Natural killer cell (primary cell): ENCODE measurements at regions not wholly inside any gene's neighbourhood (a gene's known extent, or its start where the extent isn't known, plus 50 kb on each side); places are given as distances from the start of the nearest gene placed in this dataset.

ENCODE experiments used
- ATAC-seq, 3 donors: fragments of 150-1000 bp in 2 of 3; fragments of 200-7000 bp in 1 of 3; cut with Tn5 transposase; 1 replicate in 1 of 3; 2 replicates in 2 of 3; pipeline ENCODE4 v1.10.0; 2021; ENCODE audit warnings: mild to moderate bottlenecking in 2 of 3, moderate library complexity in 2 of 3
- DNase-seq, 2 donors: peaks; one replicate each; pipeline versions ENCODE4 v3.0.0 to v3.0.0-alpha.2; 2013 to 2021; ENCODE audit warnings: mixed read lengths in 1 of 2
- H3K27ac ChIP-seq: one replicate; pipeline ENCODE4 v1.5.1; 2013; ENCODE audit warnings: mild to moderate bottlenecking, low read length
- H3K27me3 ChIP-seq: one replicate; pipeline ENCODE4 v1.6.1; 2013; ENCODE audit warnings: low read length; ENCODE audit not compliant: control insufficient read depth, insufficient read depth
- H3K36me3 ChIP-seq: one replicate; pipeline ENCODE4 v1.6.1; 2013; ENCODE audit warnings: low read length; ENCODE audit not compliant: control insufficient read depth, insufficient read depth
- H3K4me1 ChIP-seq: one replicate; pipeline ENCODE4 v1.6.1; 2013; ENCODE audit warnings: low read length; ENCODE audit not compliant: control insufficient read depth, insufficient read depth
- H3K4me3 ChIP-seq: one replicate; pipeline ENCODE4 v1.5.1; 2013; ENCODE audit warnings: low read length
- H3K9me3 ChIP-seq: one replicate; pipeline ENCODE4 v1.6.1; 2013; ENCODE audit warnings: low read length; ENCODE audit not compliant: control insufficient read depth, insufficient read depth
- H3K27ac Mint-ChIP-seq, 2 donors: one replicate each; pipeline ENCODE4 v1.8.0; 2022; ENCODE audit warnings: mild to moderate bottlenecking in 2 of 2, mixed read lengths in 2 of 2, moderate library complexity in 1 of 2
- H3K27me3 Mint-ChIP-seq, 2 donors: one replicate each; pipeline ENCODE4 v1.8.0; 2022; ENCODE audit warnings: low read depth in 2 of 2, mixed read lengths in 2 of 2
- H3K36me3 Mint-ChIP-seq: one replicate; pipeline ENCODE4 v1.8.0; 2022; ENCODE audit warnings: mixed read lengths
- H3K4me1 Mint-ChIP-seq, 2 donors: one replicate each; pipeline ENCODE4 v1.8.0; 2022; ENCODE audit warnings: mixed read lengths in 2 of 2
- H3K4me3 Mint-ChIP-seq: one replicate; pipeline ENCODE4 v1.8.0; 2022; ENCODE audit warnings: mild to moderate bottlenecking, moderate library complexity, mixed read lengths
- H3K9me3 Mint-ChIP-seq, 2 donors: one replicate each; pipeline ENCODE4 v1.8.0; 2022; ENCODE audit warnings: mixed read lengths in 2 of 2
- CTCF ChIP-seq: fragments of 200-600 bp; IDR thresholded peaks from one replicate; pipeline ENCODE4 v1.8.0; 2022; ENCODE audit warnings: antibody characterized with exemption
- WGBS: methylation state at CpG from one replicate; pipeline ENCODE4 v1.1.7; 2013; ENCODE audit warnings: missing lambda C conversion rate; ENCODE audit not compliant: insufficient coverage; 5-methylcytosine and 5-hydroxymethylcytosine counted together
- intact Hi-C: fragments of 100-400 bp; cut with micrococcal nuclease; formaldehyde crosslinking; loops from one replicate; pipeline ENCODE4 v1.14.2; 2022

DNA sequence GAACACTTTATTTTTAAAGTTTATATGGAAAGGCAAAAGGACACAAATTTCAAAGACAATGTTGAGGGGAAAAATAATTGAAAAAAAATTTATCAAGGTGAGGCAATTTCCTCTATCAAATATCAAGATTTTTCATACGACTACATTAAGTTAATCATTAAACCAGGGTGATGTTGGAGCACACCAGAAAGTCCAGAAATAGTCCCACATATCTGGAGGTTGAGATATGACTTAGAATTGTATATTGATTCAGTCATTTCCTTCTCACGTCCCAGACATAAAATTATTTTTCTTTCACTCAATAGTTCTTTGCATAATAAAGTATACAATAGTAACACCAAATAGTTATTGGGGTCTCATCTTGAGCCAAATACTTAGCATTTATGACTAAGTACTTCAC lies 605.1 kb downstream of the NUP35 start:
- no CpG with 5 or more reads among the region's 2 CpGs for WGBS
- H3K9me3 ChIP-seq: peaks cover 3% of the 10 kb centered on the region
- intact Hi-C loops: no loop called here

GRCh38 chr2:183740241-183740640 lies 616.0 kb downstream of the NUP35 start:
- Mint-ChIP-seq H3K4me3 (no peak overlapping the region), H3K4me1 (no peaks in the 10 kb centered on the region), H3K9me3 (peaks cover 8 to 11% of the 10 kb centered on the region in 2 donors), H3K36me3 (no peaks in the 10 kb centered on the region), H3K27me3 (no peaks in the 10 kb centered on the region), H3K27ac (no peak overlapping the region)
- intact Hi-C loops: no loop called here
- H3K4me3 ChIP-seq: no peak overlapping the region
- H3K9me3 ChIP-seq: no peaks in the 10 kb centered on the region
- 97% methylated on average over 2 of the region's 2 CpGs for WGBS
- no peak for TF ChIP-seq CTCF
- DNase-seq: no peak
- H3K27me3 ChIP-seq: no peaks in the 10 kb centered on the region
- no peak for ATAC-seq
- no peaks in the 10 kb centered on the region for H3K36me3 ChIP-seq
- no peak overlapping the region for H3K27ac ChIP-seq
- H3K4me1 ChIP-seq: no peaks in the 10 kb centered on the region

More for the DNA sequence above, 605.1 kb downstream of the NUP35 start:
- H3K36me3 ChIP-seq: no peaks in the 10 kb centered on the region
- H3K4me3 Mint-ChIP-seq: no peak overlapping the region
- no peaks in the 10 kb centered on the region for H3K27me3 Mint-ChIP-seq
- H3K4me3 ChIP-seq: no peak overlapping the region
- no peak for TF ChIP-seq CTCF
- DNase-seq (no peak), ATAC-seq (no peak)
- H3K4me1 ChIP-seq: no peaks in the 10 kb centered on the region
- H3K36me3 Mint-ChIP-seq: peaks cover 9% of the 10 kb centered on the region
- no peaks in the 10 kb centered on the region for H3K4me1 Mint-ChIP-seq
- H3K9me3 Mint-ChIP-seq: peaks cover 13 to 16% of the 10 kb centered on the region in 2 donors
- no peak overlapping the region for H3K27ac ChIP-seq
- no peaks in the 10 kb centered on the region for H3K27me3 ChIP-seq
- no peak overlapping the region for H3K27ac Mint-ChIP-seq

- Histone ChIP-seq H3K4me3 (no peak overlapping the region), H3K9me3 (no peaks in the 10 kb centered on the region), H3K36me3 (no peaks in the 10 kb centered on the region), H3K4me1 (no peaks in the 10 kb centered on the region), H3K27me3 (no peaks in the 10 kb centered on the region), H3K27ac (no peak overlapping the region)
- ATAC-seq: no peak
- TF ChIP-seq CTCF: no peak
- no peak overlapping the region for H3K27ac Mint-ChIP-seq
- DNase-seq: no peak
- H3K9me3 Mint-ChIP-seq: peaks cover 15 to 28% of the 10 kb centered on the region in 2 donors
- H3K4me1 Mint-ChIP-seq: no peaks in the 10 kb centered on the region
- 42% methylated on average over 1 of the region's 3 CpGs for WGBS
- no peaks in the 10 kb centered on the region for H3K27me3 Mint-ChIP-seq
- H3K36me3 Mint-ChIP-seq: peaks cover 11% of the 10 kb centered on the region
- intact Hi-C loops: no loop called here
- H3K4me3 Mint-ChIP-seq: no peak overlapping the region
These were observed 628.3 kb downstream of the NUP35 start for GRCh38 chr2:183752571-183752970.

DNA sequence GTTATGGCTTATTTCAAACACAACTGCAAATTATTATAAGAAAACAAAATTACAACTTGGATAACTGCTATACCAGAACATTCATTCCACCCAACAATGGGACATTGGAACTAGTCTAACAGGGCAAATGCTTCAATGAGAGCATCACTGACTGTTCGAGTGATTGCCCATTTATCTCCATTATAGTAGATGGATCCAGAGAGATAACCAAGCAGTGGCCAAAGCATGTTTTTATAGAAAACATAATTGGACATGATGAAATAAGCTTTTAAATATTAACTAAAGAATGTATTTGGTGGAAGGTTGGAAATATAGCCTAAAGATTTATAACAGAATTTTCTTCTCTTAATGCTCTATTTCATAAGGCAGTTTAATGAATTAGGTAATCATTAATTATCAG lies 634.8 kb downstream of the NUP35 start:
- no peaks in the 10 kb centered on the region for H3K36me3 ChIP-seq
- no peak overlapping the region for H3K4me3 Mint-ChIP-seq

More for the DNA sequence above, 634.8 kb downstream of the NUP35 start:
- intact Hi-C loops: no loop called here
- H3K9me3 Mint-ChIP-seq: peaks cover 11 to 15% of the 10 kb centered on the region in 2 donors
- Histone ChIP-seq H3K4me1 (no peaks in the 10 kb centered on the region), H3K4me3 (no peak overlapping the region), H3K27me3 (no peaks in the 10 kb centered on the region), H3K9me3 (no peaks in the 10 kb centered on the region), H3K27ac (no peak overlapping the region)
- no peak overlapping the region for H3K27ac Mint-ChIP-seq
- no peaks in the 10 kb centered on the region for H3K27me3 Mint-ChIP-seq
- 86% methylated on average over 1 of the region's 1 CpG for WGBS
- TF ChIP-seq CTCF: no peak
- H3K36me3 Mint-ChIP-seq: peaks cover 8% of the 10 kb centered on the region
- no peaks in the 10 kb centered on the region for H3K4me1 Mint-ChIP-seq
- no peak for DNase-seq
- ATAC-seq: no peak
